SK-N-MC (cell line): ENCODE measurements at regions not wholly inside any gene's neighbourhood (a gene's known extent, or its start where the extent isn't known, plus 50 kb on each side); places are given as distances from the start of the nearest gene placed in this dataset.

Experiments
- EZH2 ChIP-seq: fragments of 200-600 bp; sonication (generic); IDR thresholded peaks from one replicate; pipeline ENCODE4 v1.6.1; 2017; ENCODE audit warnings: antibody characterized with exemption
- POLR2AphosphoS5 ChIP-seq: IDR thresholded peaks from 2 replicates; pipeline ENCODE4 v1.6.1; 2012; ENCODE audit warnings: mild to moderate bottlenecking, low read depth, low read length, borderline replicate concordance

DNA sequence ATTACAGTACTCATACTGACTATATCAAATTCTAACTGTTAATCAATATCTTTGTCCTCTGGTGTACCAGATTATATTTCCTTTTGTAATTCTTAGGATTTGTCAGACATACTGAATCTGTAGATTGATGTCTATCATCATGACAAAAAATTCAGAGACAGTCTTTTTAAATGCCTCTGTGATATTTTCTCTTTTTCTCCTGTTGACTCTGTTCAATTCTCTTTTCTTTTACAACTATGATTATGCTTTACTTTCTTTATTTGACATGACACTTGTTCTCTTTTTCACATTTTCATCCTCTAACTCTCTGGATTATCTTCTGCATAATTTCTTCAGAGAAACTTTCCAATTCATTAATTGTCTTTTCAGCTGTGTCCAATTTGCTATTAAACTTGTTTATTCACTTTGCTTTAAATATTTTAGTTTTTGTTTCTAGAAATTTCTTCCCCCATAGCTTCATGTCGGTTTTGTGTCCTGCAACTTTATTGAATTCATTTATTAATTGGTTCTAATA is 153.6 kb downstream of the PFKFB3 start:
- TF ChIP-seq EZH2 (no peak), POLR2AphosphoS5 (no peak)
